Thymus (tissue), 11 donors: ENCODE measurements at regions not wholly inside any gene's neighbourhood (a gene's known extent, or its start where the extent isn't known, plus 50 kb on each side); places are given as distances from the start of the nearest gene placed in this dataset.
A peak's percentile ranks its signal among the peaks of the same experiment; 100 is the strongest.

ENCODE experiments used
- DNase-seq, 9 donors: peaks; one replicate each; pipeline ENCODE4 v3.0.0-alpha.2; 2013; ENCODE audit warnings: low spot score in 9 of 9, low read depth in 6 of 9, missing footprints in 1 of 9
- H3K27ac ChIP-seq, 2 donors: one replicate each; pipeline ENCODE4 v1.5.1; 2013; ENCODE audit warnings: control low read depth in 1 of 2, low read depth in 1 of 2, low read length in 1 of 2, mild to moderate bottlenecking in 1 of 2, moderate library complexity in 1 of 2
- H3K27me3 ChIP-seq, 2 donors: one replicate each; pipeline ENCODE4 v1.5.1; 2013; ENCODE audit warnings: low read length in 1 of 2; ENCODE audit not compliant: control insufficient read depth in 2 of 2, insufficient read depth in 1 of 2
- H3K36me3 ChIP-seq, 2 donors: one replicate each; pipeline ENCODE4 v1.5.1; 2013; ENCODE audit warnings: low read length in 1 of 2, mild to moderate bottlenecking in 1 of 2, moderate library complexity in 1 of 2; ENCODE audit not compliant: control insufficient read depth in 2 of 2, insufficient read depth in 2 of 2
- H3K4me1 ChIP-seq, 2 donors: one replicate each; pipeline ENCODE4 v1.5.1; 2013; ENCODE audit warnings: low read length in 2 of 2; ENCODE audit not compliant: control insufficient read depth in 2 of 2, insufficient read depth in 2 of 2
- H3K4me3 ChIP-seq, 2 donors: one replicate each; pipeline ENCODE4 v1.5.1; 2013; ENCODE audit warnings: low read length in 2 of 2, control low read depth in 1 of 2, mild to moderate bottlenecking in 1 of 2
- H3K9me3 ChIP-seq, 2 donors: one replicate each; pipeline ENCODE4 v1.5.1; 2013; ENCODE audit warnings: low read length in 1 of 2, mild to moderate bottlenecking in 1 of 2; ENCODE audit not compliant: control insufficient read depth in 2 of 2, insufficient read depth in 1 of 2
- WGBS: extraction: QIAGEN DNeasy Blood & Tissue Kit; methylation state at CpG from one replicate; pipeline ENCODE4 v1.1.7; 2013; 5-methylcytosine and 5-hydroxymethylcytosine counted together
- donor health status: healthy.

GRCh38 chr10:124221356-124222317, 128.2 kb upstream of the CHST15 start:
- DNase-seq: peak in 1 of 9 donors; percentile 18
- no peaks in the 10 kb centered on the region for H3K36me3 ChIP-seq
- H3K27me3 ChIP-seq: peaks cover 0 to 12% of the 10 kb centered on the region in 2 donors
- H3K9me3 ChIP-seq: no peaks in the 10 kb centered on the region
- peaks cover 0 to 9% of the 10 kb centered on the region in 2 donors for H3K4me1 ChIP-seq
- H3K4me3 ChIP-seq: no peak overlapping the region
- H3K27ac ChIP-seq: peak overlapping the region in 1 of 2 donors; percentile 5
- WGBS: 19% methylated on average over 22 of the region's 22 CpGs

DNA sequence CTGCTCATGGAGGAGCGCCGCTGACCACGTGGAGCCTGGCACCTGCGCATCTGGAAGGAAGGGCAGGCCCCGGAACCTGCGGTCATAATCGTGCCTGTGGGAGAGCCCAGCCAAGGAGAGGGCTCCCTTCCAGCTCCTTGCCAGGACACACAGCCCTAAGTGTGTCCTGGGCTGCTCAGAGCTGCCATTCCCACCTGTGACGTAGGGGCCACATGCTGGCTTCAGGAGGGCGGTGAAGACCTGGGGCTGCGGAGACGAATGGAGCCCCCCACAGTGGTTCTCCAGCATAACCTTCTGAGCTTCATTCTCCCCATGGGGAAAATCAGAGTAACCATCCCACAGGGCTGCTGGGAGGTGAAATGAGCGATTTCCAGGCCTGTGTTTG, 127.6 kb upstream of the CHST15 start:
- no peaks in the 10 kb centered on the region for H3K9me3 ChIP-seq
- peaks cover 0 to 9% of the 10 kb centered on the region in 2 donors for H3K4me1 ChIP-seq
- H3K4me3 ChIP-seq: no peak overlapping the region
- DNase-seq: no peak
- H3K27me3 ChIP-seq: peaks cover 0 to 12% of the 10 kb centered on the region in 2 donors
- no peaks in the 10 kb centered on the region for H3K36me3 ChIP-seq
- 85% methylated on average over 12 of the region's 12 CpGs for WGBS
- H3K27ac ChIP-seq: no peak overlapping the region

GRCh38 chr10:124220547-124220946, 127.1 kb upstream of the CHST15 start:
- Histone ChIP-seq H3K4me1 (peaks cover 0 to 9% of the 10 kb centered on the region in 2 donors), H3K27ac (no peak overlapping the region), H3K4me3 (no peak overlapping the region), H3K27me3 (peaks cover 0 to 12% of the 10 kb centered on the region in 2 donors), H3K36me3 (no peaks in the 10 kb centered on the region), H3K9me3 (no peaks in the 10 kb centered on the region)
- WGBS: 78% methylated on average over 6 of the region's 6 CpGs
- DNase-seq: no peak

DNA sequence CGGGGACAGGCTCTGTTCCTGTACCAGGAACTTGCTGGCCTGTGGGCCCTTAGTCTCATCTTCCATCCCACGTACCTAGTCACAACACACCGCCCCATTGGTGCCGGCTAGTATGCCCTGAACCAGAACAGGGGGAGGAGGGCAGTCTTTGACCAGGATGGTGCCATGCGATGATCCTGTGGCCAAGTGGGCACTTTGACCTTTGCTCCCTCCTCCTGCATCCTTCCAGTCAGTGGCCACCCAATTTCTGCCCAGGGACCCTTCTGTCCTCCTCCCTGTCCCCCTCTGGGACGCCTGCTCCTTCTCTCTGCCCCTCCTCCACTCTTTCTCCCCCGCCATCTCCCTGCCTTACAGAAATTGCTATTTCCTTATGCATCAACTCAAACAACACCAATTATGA, 126.3 kb upstream of the CHST15 start:
- 83% methylated on average over 7 of the region's 7 CpGs for WGBS
- Histone ChIP-seq H3K4me1 (peaks cover 0 to 9% of the 10 kb centered on the region in 2 donors), H3K4me3 (no peak overlapping the region), H3K27ac (no peak overlapping the region), H3K27me3 (peaks cover 0 to 12% of the 10 kb centered on the region in 2 donors), H3K36me3 (no peaks in the 10 kb centered on the region), H3K9me3 (no peaks in the 10 kb centered on the region)
- no peak for DNase-seq

DNA sequence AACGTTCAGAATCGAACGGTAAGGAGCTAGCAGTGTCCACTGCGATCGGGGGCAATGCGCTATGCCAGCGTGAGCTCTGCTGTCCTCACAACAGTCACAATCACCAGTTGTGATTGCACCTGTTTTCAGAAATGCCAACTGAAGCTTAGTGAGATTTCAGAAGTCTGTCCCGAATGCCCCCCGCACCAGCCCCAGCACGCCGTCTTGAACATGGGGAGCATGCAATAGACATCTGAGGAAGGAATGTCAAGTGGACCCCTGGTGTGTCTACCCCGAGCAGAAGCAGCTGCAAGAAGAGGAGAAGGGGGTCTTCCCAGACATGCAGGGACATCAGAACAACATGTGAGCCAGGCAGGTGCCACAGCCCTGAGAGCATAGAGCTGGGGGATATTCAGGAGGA, 125.7 kb upstream of the CHST15 start:
- Histone ChIP-seq H3K9me3 (no peaks in the 10 kb centered on the region), H3K4me3 (no peak overlapping the region), H3K27ac (no peak overlapping the region), H3K4me1 (peaks cover 0 to 9% of the 10 kb centered on the region in 2 donors), H3K27me3 (peaks cover 0 to 12% of the 10 kb centered on the region in 2 donors), H3K36me3 (no peaks in the 10 kb centered on the region)
- DNase-seq: no peak
- 88% methylated on average over 12 of the region's 12 CpGs for WGBS

DNA sequence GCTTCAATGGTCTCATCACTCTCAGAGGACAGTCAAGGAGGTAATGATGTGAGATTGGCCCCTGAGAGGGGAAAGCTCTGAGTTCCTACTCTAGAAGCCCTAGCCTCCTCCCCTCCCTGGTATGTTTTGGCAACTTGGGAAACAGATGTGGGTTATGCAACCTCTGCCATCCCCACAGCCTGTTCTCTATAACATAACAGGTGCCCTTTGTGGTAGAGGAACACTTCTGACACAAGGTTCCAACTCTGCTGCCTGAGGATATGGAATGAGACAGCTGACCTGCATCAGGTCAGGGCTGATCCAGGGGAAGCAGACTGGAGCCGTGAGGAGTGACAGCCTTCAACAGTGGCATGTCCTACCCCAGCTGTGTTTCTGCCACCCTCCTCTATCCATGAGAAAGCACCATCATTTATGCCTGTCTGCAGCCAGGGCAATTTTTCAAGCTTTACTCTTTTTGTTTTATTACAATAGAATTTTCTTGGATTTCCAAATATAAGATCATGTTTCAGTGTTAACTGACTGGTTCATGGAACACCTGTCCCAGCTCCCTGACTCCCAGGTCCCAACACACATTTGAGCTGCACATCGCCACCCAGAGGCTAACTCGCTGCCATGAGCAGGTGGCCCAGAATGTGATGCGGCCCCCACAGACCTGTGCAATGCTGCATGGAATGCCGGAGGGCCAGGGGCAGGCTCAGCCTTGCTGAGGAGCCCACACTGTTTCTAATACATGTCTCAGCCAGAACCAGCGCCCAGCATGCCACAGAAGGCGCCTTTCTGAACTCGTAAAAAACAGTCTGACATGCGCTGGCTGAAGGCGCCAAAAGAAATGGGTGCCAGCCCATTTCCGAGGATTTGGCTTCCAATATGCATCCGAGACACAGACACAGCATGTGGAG, 124.8 kb upstream of the CHST15 start:
- Histone ChIP-seq H3K27me3 (peaks cover 0 to 12% of the 10 kb centered on the region in 2 donors), H3K4me3 (no peak overlapping the region), H3K27ac (no peak overlapping the region), H3K9me3 (no peaks in the 10 kb centered on the region), H3K36me3 (no peaks in the 10 kb centered on the region), H3K4me1 (peaks cover 0 to 9% of the 10 kb centered on the region in 2 donors)
- WGBS: 94% methylated on average over 12 of the region's 12 CpGs
- DNase-seq: peak in 1 of 9 donors; percentile 13

- peaks cover 0 to 3% of the 10 kb centered on the region in 2 donors for H3K27me3 ChIP-seq
- H3K27ac ChIP-seq: no peak overlapping the region
- no peak overlapping the region for H3K4me3 ChIP-seq
- peaks cover 0 to 9% of the 10 kb centered on the region in 2 donors for H3K4me1 ChIP-seq
- H3K9me3 ChIP-seq: no peaks in the 10 kb centered on the region
- DNase-seq: no peak
- WGBS: 82% methylated on average over 9 of the region's 9 CpGs
- H3K36me3 ChIP-seq: no peaks in the 10 kb centered on the region
These were observed 123.6 kb upstream of the CHST15 start for GRCh38 chr10:124217031-124217430.

DNA sequence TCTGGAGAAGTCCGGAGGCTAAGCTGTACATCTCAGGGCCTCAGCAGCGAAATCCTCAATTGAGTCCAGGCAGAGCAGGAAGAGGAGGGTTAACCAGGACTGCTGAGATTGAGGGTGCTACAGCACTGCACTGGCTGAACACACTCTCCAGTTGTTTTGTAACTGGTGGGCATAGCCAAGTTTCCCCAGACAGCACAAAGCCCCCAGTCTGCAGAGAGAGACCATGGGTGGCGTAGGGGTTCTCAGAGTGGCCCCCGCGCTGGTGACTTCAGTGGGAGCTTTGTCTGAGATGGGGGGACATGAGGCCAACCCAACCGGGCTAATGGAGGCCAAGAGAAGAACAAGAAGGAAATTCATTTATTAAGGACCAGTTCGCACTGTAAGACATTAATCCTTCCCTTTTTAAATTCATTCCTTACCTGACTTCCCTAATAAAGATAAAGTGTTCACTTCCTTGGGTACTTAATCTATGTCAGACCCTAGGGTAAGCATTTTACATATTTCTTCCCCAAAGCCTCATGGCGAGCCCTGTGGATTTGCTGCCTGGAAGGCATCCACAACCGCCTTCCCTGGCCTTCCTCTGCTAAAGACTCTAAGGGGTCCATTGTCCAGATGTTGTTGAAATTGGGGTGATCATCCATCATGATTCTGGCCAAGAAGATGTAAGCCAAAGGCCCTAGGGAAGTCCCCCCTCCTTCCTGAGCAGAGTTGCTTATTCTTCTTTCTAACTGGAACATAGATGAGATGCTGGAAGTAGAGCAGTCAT, 121.4 kb upstream of the CHST15 start:
- Histone ChIP-seq H3K27me3 (no peaks in the 10 kb centered on the region), H3K4me1 (no peaks in the 10 kb centered on the region), H3K27ac (no peak overlapping the region), H3K4me3 (no peak overlapping the region), H3K36me3 (no peaks in the 10 kb centered on the region), H3K9me3 (no peaks in the 10 kb centered on the region)
- WGBS: 99% methylated on average over 9 of the region's 9 CpGs
- no peak for DNase-seq
